Stomach (tissue), 8 donors: ENCODE measurements at regions not wholly inside any gene's neighbourhood (a gene's known extent, or its start where the extent isn't known, plus 50 kb on each side); places are given as distances from the start of the nearest gene placed in this dataset.
"Not testable (repeated sequence)": the region's sequence is repeated elsewhere in the genome, so short reads cannot be mapped to it uniquely, and the experiment has no call there.

Experiments used
- DNase-seq, 2 donors: peaks; one replicate each; pipeline versions ENCODE4 v3.0.0 to v3.0.0-alpha.2; 2013 to 2019
- H3K27ac ChIP-seq, 5 donors: fragments of 200-600 bp in 4 of 5; sonication (generic) in 4 of 5; one replicate each; pipeline ENCODE4 v1.5.1; 2013 to 2019; ENCODE audit warnings: mild to moderate bottlenecking in 1 of 5, moderate library complexity in 1 of 5
- H3K27me3 ChIP-seq, 3 donors: fragments of 200-600 bp; sonication (generic); one replicate each; pipeline ENCODE4 v1.5.1; 2017 to 2019; ENCODE audit warnings: mixed run types in 1 of 3
- H3K36me3 ChIP-seq, 4 donors: fragments of 200-600 bp; sonication (generic); 1 replicate in 3 of 4; 2 replicates in 1 of 4; pipeline ENCODE4 v1.5.1; 2016 to 2019
- H3K4me1 ChIP-seq, 4 donors: fragments of 200-600 bp; sonication (generic); one replicate each; pipeline ENCODE4 v1.5.1; 2016 to 2019
- H3K4me3 ChIP-seq, 4 donors: fragments of 200-600 bp; sonication (generic) in 3 of 4; one replicate each; pipeline ENCODE4 v1.5.1; 2016 to 2019; ENCODE audit warnings: mild to moderate bottlenecking in 1 of 4
- H3K9me3 ChIP-seq, 4 donors: fragments of 200-600 bp; sonication (generic); one replicate each; pipeline ENCODE4 v1.5.1; 2016 to 2019
- EP300 ChIP-seq: sonication (generic); formaldehyde crosslinking; IDR thresholded peaks from one replicate; pipeline ENCODE4 v1.6.1; 2017; ENCODE audit warnings: antibody characterized with exemption
- POLR2A ChIP-seq, 4 donors: fragments of 450-650 bp; IDR thresholded peaks; one replicate each; pipeline ENCODE4 v1.6.1; 2016; ENCODE audit warnings: antibody characterized with exemption in 4 of 4, control low read depth in 2 of 4, mild to moderate bottlenecking in 1 of 4, moderate library complexity in 1 of 4
- POLR2AphosphoS5 ChIP-seq, 3 donors: sonication (generic); formaldehyde crosslinking; IDR thresholded peaks; one replicate each; pipeline ENCODE4 v1.6.1; 2016; ENCODE audit warnings: antibody characterized with exemption in 3 of 3
- WGBS, 5 donors: extraction: QIAGEN DNeasy Blood & Tissue Kit in 3 of 5; methylation state at CpG; one replicate each; pipeline versions ENCODE4 v1.1.5 to v1.1.7; 2013 to 2018; 5-methylcytosine and 5-hydroxymethylcytosine counted together
- intact Hi-C: fragments of 100-400 bp; cut with DNase I; formaldehyde crosslinking; loops from one replicate; pipeline ENCODE4 v1.15.1; 2023; ENCODE audit warnings: low total_unique reads
- TF ChIP-seq, protein P1 (sequence below), 7 experiments: fragments of 450-650 bp in 4 of 7; fragments of 200-600 bp in 3 of 7; sonication (generic) in 3 of 7; IDR thresholded peaks; one replicate each; pipeline ENCODE4 v1.5.1; 2016 to 2019; ENCODE audit warnings: antibody characterized with exemption in 7 of 7, control low read depth in 2 of 7, mild to moderate bottlenecking in 1 of 7
- donor health status: healthy with polysubstance abuse.
- donor health status: Bipolar disorder and iron deficiency.
- donor health status: healthy.

- Histone ChIP-seq H3K9me3 (peaks cover 0 to 4% (median 0%) of the 10 kb centered on the region in 4 donors), H3K4me1 (peaks cover 0 to under 1% (median 0%) of the 10 kb centered on the region in 4 donors), H3K27ac (no peak overlapping the region), H3K36me3 (no peaks in the 10 kb centered on the region), H3K4me3 (no peak overlapping the region), H3K27me3 (no peaks in the 10 kb centered on the region)
- WGBS, 5 donors: 60 to 71% (median 64%) methylated on average over 6 of the region's 6 CpGs
- no peak for DNase-seq
- intact Hi-C loops: no loop called here
- TF ChIP-seq POLR2AphosphoS5 (IDR thresholded peaks at IDR 0.05) (no peak), POLR2A (IDR thresholded peaks at IDR 0.05) (no peak), EP300 (no peak)
- TF ChIP-seq, protein P1, sequence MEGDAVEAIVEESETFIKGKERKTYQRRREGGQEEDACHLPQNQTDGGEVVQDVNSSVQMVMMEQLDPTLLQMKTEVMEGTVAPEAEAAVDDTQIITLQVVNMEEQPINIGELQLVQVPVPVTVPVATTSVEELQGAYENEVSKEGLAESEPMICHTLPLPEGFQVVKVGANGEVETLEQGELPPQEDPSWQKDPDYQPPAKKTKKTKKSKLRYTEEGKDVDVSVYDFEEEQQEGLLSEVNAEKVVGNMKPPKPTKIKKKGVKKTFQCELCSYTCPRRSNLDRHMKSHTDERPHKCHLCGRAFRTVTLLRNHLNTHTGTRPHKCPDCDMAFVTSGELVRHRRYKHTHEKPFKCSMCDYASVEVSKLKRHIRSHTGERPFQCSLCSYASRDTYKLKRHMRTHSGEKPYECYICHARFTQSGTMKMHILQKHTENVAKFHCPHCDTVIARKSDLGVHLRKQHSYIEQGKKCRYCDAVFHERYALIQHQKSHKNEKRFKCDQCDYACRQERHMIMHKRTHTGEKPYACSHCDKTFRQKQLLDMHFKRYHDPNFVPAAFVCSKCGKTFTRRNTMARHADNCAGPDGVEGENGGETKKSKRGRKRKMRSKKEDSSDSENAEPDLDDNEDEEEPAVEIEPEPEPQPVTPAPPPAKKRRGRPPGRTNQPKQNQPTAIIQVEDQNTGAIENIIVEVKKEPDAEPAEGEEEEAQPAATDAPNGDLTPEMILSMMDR (IDR thresholded peaks at IDR 0.05): no peak
Measured at GRCh38 chr18:49685231-49685942, 123.5 kb downstream of the LIPG start.

GRCh38 chr18:49682803-49683190 is 120.9 kb downstream of the LIPG start:
- H3K27ac ChIP-seq, H3K9me3 ChIP-seq, H3K27me3 ChIP-seq, H3K4me3 ChIP-seq, DNase-seq, H3K4me1 ChIP-seq, H3K36me3 ChIP-seq, intact Hi-C loops: not testable (repeated sequence)
- 92 to 96% (median 95%) methylated on average over 3 of the region's 3 CpGs for WGBS, 5 donors

DNA sequence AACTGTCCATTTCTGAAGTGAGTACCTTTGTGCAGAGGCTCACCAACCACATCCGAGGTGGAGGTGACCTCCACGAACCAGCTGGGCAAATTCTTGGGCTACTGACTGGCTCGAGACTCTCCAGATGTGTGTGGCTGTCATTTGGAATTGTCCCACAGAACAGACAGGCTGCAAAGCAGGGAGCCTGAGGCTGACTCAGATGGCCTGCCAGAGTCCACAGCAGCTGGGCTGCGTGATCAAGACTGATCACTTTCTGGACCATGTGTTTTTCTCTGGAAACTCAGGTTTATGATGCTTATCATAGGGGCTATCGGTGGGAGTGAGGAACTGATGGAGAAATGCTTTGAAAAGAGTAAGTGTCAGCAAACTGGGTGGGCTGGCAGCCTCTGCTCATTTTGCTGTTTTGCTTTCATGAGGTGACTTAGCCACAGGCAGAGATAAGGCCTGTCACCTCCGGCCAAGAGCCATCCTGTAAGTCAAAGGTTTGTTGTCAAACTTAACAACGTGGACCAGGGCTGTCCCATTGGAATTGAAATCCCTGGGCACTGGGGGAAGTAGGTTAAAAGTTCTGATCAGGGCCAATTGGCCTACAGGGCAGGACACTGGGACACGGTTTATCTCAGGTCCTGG is 120.4 kb downstream of the LIPG start:
- no peak overlapping the region for H3K4me3 ChIP-seq
- no peak overlapping the region for H3K27ac ChIP-seq
- peaks cover 0 to 3% (median 0%) of the 10 kb centered on the region in 4 donors for H3K9me3 ChIP-seq
- TF ChIP-seq, protein P1 (IDR thresholded peaks at IDR 0.05): no peak
- TF ChIP-seq POLR2AphosphoS5 (IDR thresholded peaks at IDR 0.05) (no peak), EP300 (no peak), POLR2A (IDR thresholded peaks at IDR 0.05) (no peak)
- no peaks in the 10 kb centered on the region for H3K4me1 ChIP-seq
- no peak for DNase-seq
- H3K27me3 ChIP-seq: no peaks in the 10 kb centered on the region
- 66 to 75% (median 69%) methylated on average over 8 of the region's 8 CpGs for WGBS, 5 donors
- H3K36me3 ChIP-seq: no peaks in the 10 kb centered on the region
- intact Hi-C loops: no loop called here

DNA sequence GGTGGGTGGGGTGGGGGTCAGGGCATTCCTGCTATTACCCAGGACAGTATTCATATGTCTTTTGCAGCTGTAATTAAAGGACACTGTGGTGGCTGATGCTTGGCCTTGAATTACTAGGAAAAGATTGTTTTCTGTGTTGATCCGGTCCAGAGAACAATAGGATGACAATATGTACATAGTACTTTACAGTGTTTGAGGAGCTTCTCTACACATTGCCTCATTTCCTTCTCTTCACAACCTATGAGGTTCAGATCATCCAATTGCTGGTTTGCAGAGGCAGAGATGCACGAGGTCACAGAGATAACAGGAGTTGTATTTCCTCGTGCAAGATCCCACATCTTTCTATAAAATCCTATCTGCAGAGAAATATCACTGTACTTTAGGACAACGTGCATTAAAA is 119.5 kb downstream of the LIPG start:
- Histone ChIP-seq H3K4me3 (no peak overlapping the region), H3K4me1 (no peaks in the 10 kb centered on the region), H3K9me3 (no peaks in the 10 kb centered on the region), H3K27ac (no peak overlapping the region), H3K36me3 (no peaks in the 10 kb centered on the region), H3K27me3 (no peaks in the 10 kb centered on the region)
- no peak for DNase-seq
- TF ChIP-seq EP300 (no peak), POLR2AphosphoS5 (IDR thresholded peaks at IDR 0.05) (no peak)
- intact Hi-C loops: no loop called here
- WGBS, 5 donors: 65 to 73% (median 67%) methylated on average over 4 of the region's 4 CpGs

DNA sequence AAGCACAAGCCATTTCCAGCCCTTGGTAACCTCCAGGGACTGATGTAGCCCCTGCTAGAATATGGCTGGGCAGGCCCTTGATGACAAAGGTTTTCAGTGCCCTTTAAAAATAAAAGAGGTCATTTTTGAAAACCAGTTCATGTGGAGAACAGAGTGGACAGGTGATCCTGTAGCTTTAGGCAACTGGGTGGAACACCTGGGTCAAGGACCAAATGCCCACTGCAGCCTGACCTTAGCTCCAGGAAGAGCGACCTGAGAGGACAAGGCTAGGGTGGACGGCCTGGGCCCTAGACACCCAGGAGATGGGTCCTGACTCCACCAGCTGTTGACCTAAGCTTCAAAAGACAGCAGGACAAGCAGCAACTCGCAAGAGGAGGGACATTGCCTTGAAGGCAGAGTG is 116.6 kb downstream of the LIPG start:
- WGBS, 5 donors: 78 to 89% (median 84%) methylated on average over 3 of the region's 3 CpGs
- Histone ChIP-seq H3K27ac (no peak overlapping the region), H3K36me3 (no peaks in the 10 kb centered on the region), H3K9me3 (no peaks in the 10 kb centered on the region), H3K4me1 (no peaks in the 10 kb centered on the region), H3K4me3 (no peak overlapping the region), H3K27me3 (no peaks in the 10 kb centered on the region)
- intact Hi-C loops: no loop called here
- no peak for DNase-seq
- TF ChIP-seq, protein P1 (IDR thresholded peaks at IDR 0.05): no peak
- TF ChIP-seq EP300: no peak
- TF ChIP-seq POLR2AphosphoS5 (IDR thresholded peaks at IDR 0.05): no peak
- TF ChIP-seq POLR2A (IDR thresholded peaks at IDR 0.05): no peak
